Mesothelial cell of epicardium (in vitro differentiated cells): ENCODE measurements at regions not wholly inside any gene's neighbourhood (a gene's known extent, or its start where the extent isn't known, plus 50 kb on each side); places are given as distances from the start of the nearest gene placed in this dataset.

Experiments used
- DNase-seq, 2 experiments: peaks; one replicate each; pipeline ENCODE4 v3.0.0; 2021; ENCODE audit warnings: low spot score in 2 of 2; ENCODE audit not compliant: unreplicated experiment in 2 of 2
- H3K27ac Mint-ChIP-seq: 2 replicates; pipeline ENCODE4 v1.8.0; 2021; ENCODE audit warnings: mixed read lengths
- H3K27me3 Mint-ChIP-seq: 2 replicates; pipeline ENCODE4 v1.8.0; 2021; ENCODE audit warnings: low read depth, mixed read lengths
- H3K36me3 Mint-ChIP-seq: 2 replicates; pipeline ENCODE4 v1.8.0; 2021; ENCODE audit warnings: mixed read lengths
- H3K4me1 Mint-ChIP-seq: 2 replicates; pipeline ENCODE4 v1.8.0; 2021; ENCODE audit warnings: mixed read lengths
- H3K4me3 Mint-ChIP-seq: 2 replicates; pipeline ENCODE4 v1.8.0; 2021; ENCODE audit warnings: mild to moderate bottlenecking, moderate library complexity, mixed read lengths
- H3K9me3 Mint-ChIP-seq: 2 replicates; pipeline ENCODE4 v1.8.0; 2021; ENCODE audit warnings: mixed read lengths
- TF ChIP-seq, protein P1 (sequence below): fragments of 200-600 bp; sonication (generic); IDR thresholded peaks from one replicate; pipeline ENCODE4 v1.5.0; 2021; ENCODE audit warnings: antibody characterized with exemption; ENCODE audit not compliant: unreplicated experiment

DNA sequence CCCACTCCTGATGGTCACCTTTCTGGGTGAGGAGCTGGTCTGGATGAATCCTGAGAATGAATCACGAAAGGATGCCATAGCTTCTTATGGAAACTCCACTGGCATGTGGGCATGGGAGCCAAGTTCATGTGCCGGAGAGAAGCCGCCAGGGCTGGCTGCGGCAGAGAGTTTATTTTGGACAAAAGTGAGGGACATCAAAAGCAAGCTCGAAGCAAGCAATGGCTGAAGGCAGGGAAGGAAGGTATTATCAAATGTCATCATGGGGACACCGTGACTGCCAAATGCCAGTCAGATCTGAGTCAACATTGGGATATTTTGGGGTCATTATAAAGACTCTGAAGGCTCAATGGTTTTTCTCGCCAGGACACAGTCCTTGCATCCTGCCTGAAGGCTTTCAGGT, 249.1 kb downstream of the QKI start:
- TF ChIP-seq, protein P1, sequence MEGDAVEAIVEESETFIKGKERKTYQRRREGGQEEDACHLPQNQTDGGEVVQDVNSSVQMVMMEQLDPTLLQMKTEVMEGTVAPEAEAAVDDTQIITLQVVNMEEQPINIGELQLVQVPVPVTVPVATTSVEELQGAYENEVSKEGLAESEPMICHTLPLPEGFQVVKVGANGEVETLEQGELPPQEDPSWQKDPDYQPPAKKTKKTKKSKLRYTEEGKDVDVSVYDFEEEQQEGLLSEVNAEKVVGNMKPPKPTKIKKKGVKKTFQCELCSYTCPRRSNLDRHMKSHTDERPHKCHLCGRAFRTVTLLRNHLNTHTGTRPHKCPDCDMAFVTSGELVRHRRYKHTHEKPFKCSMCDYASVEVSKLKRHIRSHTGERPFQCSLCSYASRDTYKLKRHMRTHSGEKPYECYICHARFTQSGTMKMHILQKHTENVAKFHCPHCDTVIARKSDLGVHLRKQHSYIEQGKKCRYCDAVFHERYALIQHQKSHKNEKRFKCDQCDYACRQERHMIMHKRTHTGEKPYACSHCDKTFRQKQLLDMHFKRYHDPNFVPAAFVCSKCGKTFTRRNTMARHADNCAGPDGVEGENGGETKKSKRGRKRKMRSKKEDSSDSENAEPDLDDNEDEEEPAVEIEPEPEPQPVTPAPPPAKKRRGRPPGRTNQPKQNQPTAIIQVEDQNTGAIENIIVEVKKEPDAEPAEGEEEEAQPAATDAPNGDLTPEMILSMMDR = no peak
- peaks cover 18% of the 10 kb centered on the region for H3K27me3 Mint-ChIP-seq
- H3K9me3 Mint-ChIP-seq = no peaks in the 10 kb centered on the region
- no peak overlapping the region for H3K27ac Mint-ChIP-seq
- no peak overlapping the region for H3K4me3 Mint-ChIP-seq
- H3K4me1 Mint-ChIP-seq = no peaks in the 10 kb centered on the region
- no peaks in the 10 kb centered on the region for H3K36me3 Mint-ChIP-seq
- DNase-seq = no peak

DNA sequence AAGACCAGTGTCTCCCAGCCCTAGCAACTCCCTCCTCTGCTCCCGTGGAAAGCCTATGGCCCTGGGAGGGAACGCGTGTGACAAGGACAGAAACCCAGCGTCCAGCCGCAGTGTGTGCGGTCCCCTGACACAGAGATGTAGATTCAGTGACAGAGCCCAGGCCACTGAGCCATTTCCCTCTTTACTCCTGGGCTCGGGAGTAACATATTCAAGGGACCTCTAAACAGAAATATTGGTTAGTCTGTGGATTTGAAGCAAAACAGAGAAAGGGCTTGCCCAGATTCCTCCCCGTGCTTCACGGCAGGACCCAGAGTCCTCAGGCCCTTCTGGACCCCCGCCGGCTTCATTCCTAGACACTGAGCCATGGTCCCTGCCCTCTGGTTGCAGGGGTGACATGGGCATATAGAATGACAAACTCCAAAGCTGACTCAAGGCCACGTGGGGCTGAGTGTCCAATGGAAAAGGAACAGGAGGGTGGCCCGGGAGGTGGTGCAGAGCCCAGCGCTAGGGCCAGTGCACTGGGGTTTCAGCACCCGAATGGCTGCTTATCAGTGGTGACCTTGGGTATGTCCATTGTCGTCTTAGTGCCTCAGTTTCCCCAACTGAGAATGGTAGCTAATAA, 248.2 kb downstream of the QKI start:
- TF ChIP-seq, protein P1 = no peak
- Mint-ChIP-seq H3K36me3 (no peaks in the 10 kb centered on the region), H3K4me1 (no peaks in the 10 kb centered on the region), H3K4me3 (no peak overlapping the region), H3K27ac (no peak overlapping the region), H3K9me3 (no peaks in the 10 kb centered on the region), H3K27me3 (peaks cover 20% of the 10 kb centered on the region)
- no peak for DNase-seq

DNA sequence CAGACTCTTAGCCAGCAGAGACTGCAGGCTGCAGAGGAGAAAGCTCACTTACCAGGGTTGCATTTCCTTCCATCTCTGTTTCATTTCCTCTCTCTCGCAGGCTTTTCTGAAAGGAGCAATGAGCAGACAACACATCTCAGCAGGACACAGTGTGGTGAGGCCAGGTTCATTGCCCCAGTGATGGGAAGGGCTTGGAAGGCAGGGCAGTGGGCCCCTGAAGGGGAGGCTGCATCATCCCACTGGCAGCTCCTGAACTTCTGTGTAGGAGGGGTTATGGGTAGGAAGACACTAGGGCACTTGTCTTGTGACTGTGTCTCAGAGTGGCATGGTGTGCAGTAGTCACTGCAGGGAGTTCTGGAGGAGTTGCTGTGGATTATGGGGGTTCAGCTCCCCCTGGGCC, 246.8 kb downstream of the QKI start:
- no peak overlapping the region for H3K4me3 Mint-ChIP-seq
- H3K4me1 Mint-ChIP-seq = no peaks in the 10 kb centered on the region
- no peak overlapping the region for H3K27ac Mint-ChIP-seq
- no peak for DNase-seq
- H3K9me3 Mint-ChIP-seq = no peaks in the 10 kb centered on the region
- H3K36me3 Mint-ChIP-seq = no peaks in the 10 kb centered on the region
- peaks cover 22% of the 10 kb centered on the region for H3K27me3 Mint-ChIP-seq
- TF ChIP-seq, protein P1 = no peak

DNA sequence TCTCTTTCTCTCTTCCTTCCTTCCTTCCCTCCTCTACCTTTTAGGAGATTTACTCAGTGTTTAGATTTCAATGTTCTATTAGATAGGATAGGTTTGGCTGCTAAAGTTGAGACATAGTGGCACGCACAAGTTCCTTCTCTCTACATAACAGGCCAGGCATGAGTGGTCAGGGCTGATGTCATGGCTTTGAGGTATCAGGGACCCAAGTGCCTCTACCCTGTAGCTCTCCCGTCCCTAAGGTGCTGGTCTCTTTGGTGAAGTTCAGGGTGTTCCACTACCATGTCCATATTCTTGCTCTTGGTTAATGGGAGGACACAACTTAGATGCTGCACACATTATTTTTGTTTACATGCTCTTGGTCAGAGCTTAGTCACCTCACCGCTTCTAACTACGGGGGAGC, 245.3 kb downstream of the QKI start:
- no peaks in the 10 kb centered on the region for H3K9me3 Mint-ChIP-seq
- no peak overlapping the region for H3K4me3 Mint-ChIP-seq
- no peaks in the 10 kb centered on the region for H3K4me1 Mint-ChIP-seq
- H3K27me3 Mint-ChIP-seq = peaks cover 22% of the 10 kb centered on the region
- TF ChIP-seq, protein P1 = no peak
- DNase-seq = no peak
- H3K27ac Mint-ChIP-seq = no peak overlapping the region
- H3K36me3 Mint-ChIP-seq = no peaks in the 10 kb centered on the region

DNA sequence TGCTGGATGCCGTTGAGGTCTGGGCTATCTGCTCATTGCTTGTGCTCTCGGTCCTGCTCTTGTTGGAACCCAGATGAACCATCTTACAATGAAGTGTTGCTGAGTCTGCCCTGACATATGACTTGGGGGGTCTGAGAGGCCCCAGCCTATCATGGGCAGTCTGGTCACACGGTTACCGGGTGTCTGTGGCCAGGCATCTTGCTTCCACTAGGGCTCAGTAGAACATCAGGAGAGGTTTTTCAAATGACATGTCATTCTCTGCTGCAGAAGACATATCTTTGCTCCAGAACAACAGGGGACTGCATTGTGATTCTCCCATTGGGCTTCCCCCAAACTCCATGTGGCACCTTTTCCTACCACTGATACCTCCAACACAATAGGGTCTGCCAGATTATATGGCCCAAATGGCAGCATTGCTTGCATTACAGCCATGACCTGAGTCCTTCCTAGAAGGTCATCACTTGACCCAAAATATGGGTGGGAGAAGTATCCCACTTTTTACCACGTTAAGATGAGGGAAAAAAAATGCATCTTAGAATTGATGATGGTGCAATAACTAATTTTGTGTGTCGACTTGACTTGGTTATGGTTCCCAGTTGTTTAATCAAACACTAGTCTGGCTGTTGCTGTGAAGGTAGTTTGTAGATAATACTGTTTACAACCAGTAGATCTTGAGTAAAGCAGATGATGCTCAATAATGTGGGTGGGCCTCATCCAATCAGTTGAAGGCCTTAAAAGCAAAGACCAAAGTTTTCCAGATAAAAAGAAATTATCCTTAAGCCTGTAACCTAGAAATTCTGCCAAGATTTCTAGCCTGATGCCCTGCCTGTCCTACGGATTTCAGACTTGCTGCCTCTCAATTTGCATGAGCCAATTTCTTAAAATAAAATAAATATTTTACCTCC, 241.0 kb downstream of the QKI start:
- H3K36me3 Mint-ChIP-seq = no peaks in the 10 kb centered on the region
- no peak overlapping the region for H3K4me3 Mint-ChIP-seq
- H3K27ac Mint-ChIP-seq = no peak overlapping the region
- no peak for DNase-seq
- H3K27me3 Mint-ChIP-seq = peaks cover 19% of the 10 kb centered on the region
- H3K9me3 Mint-ChIP-seq = no peaks in the 10 kb centered on the region
- H3K4me1 Mint-ChIP-seq = peaks cover 4% of the 10 kb centered on the region
- TF ChIP-seq, protein P1 = no peak
